CD4-positive, alpha-beta T cell treated with Interleukin-2 at 100 ng/mL for 4 hours (primary cell): ENCODE measurements at regions not wholly inside any gene's neighbourhood (a gene's known extent, or its start where the extent isn't known, plus 50 kb on each side); places are given as distances from the start of the nearest gene placed in this dataset.
A peak's percentile ranks its signal among the peaks of the same experiment; 100 is the strongest.

ENCODE experiments used
- DNase-seq: peaks from one replicate; pipeline ENCODE4 v3.0.0-alpha.2; 2020; ENCODE audit warnings: low spot score

- no peak for DNase-seq
These were observed 486.5 kb upstream of the ACVR2A start for GRCh38 chr2:147358375-147358774.

GRCh38 chr2:147356157-147356556 lies 488.7 kb upstream of the ACVR2A start:
- no peak for DNase-seq

- DNase-seq: no peak
These were observed 489.1 kb upstream of the ACVR2A start for GRCh38 chr2:147355706-147356105.

- no peak for DNase-seq
These were observed 491.8 kb upstream of the ACVR2A start for GRCh38 chr2:147353072-147353381.

- DNase-seq: no peak
These were observed 492.4 kb upstream of the ACVR2A start for GRCh38 chr2:147352264-147353071.

- no peak for DNase-seq
These were observed 493.0 kb upstream of the ACVR2A start for GRCh38 chr2:147351784-147352183.

- DNase-seq: no peak
These were observed 495.8 kb upstream of the ACVR2A start for GRCh38 chr2:147348931-147349555.

- DNase-seq: no peak
These were observed 498.7 kb upstream of the ACVR2A start for GRCh38 chr2:147346142-147346541.

- DNase-seq: no peak
These were observed 499.6 kb upstream of the ACVR2A start for GRCh38 chr2:147345246-147345645.

- no peak for DNase-seq
These were observed 502.5 kb upstream of the ACVR2A start for GRCh38 chr2:147342329-147342728.

- DNase-seq: peak; percentile 66
These were observed 512.9 kb upstream of the ACVR2A start for GRCh38 chr2:147331790-147332419.

- DNase-seq: no peak
These were observed 513.9 kb upstream of the ACVR2A start for GRCh38 chr2:147330925-147331324.

- DNase-seq: peak; percentile 22
These were observed 517.2 kb upstream of the ACVR2A start for GRCh38 chr2:147327613-147328012.

- DNase-seq: no peak
These were observed 518.8 kb upstream of the ACVR2A start for GRCh38 chr2:147325990-147326389.

- no peak for DNase-seq
These were observed 524.7 kb upstream of the ACVR2A start for GRCh38 chr2:147320146-147320545.

- DNase-seq: no peak
These were observed 533.8 kb upstream of the ACVR2A start for GRCh38 chr2:147311058-147311430.

GRCh38 chr2:147310335-147311057 lies 534.3 kb upstream of the ACVR2A start:
- DNase-seq: no peak

- peak; percentile 72 for DNase-seq
These were observed 547.0 kb upstream of the ACVR2A start for GRCh38 chr2:147297820-147298219.

GRCh38 chr2:147294825-147295392 lies 549.9 kb upstream of the ACVR2A start:
- DNase-seq: no peak

GRCh38 chr2:147293991-147294824 lies 550.6 kb upstream of the ACVR2A start:
- peak; percentile 60 for DNase-seq

- peak; percentile 78 for DNase-seq
These were observed 556.7 kb upstream of the ACVR2A start for GRCh38 chr2:147288131-147288530.
